Upper lobe of left lung (tissue), 6 donors: ENCODE measurements at regions not wholly inside any gene's neighbourhood (a gene's known extent, or its start where the extent isn't known, plus 50 kb on each side); places are given as distances from the start of the nearest gene placed in this dataset.
A peak's percentile ranks its signal among the peaks of the same experiment; 100 is the strongest.

Source experiments
- ATAC-seq, 2 donors: fragments of 200-7000 bp; cut with Tn5 transposase; one replicate each; pipeline ENCODE4 v1.9.1; 2022; ENCODE audit warnings: mild to moderate bottlenecking in 2 of 2, moderate library complexity in 2 of 2; ENCODE audit not compliant: low FRiP score in 2 of 2
- DNase-seq, 2 donors: peaks; one replicate each; pipeline ENCODE4 v3.0.0-alpha.2; 2019 to 2020
- H3K27ac ChIP-seq, 4 donors: fragments of 200-600 bp; sonication (generic); one replicate each; pipeline ENCODE4 v1.5.1; 2016 to 2019
- H3K27me3 ChIP-seq, 4 donors: fragments of 200-600 bp; sonication (generic); one replicate each; pipeline ENCODE4 v1.5.1; 2017 to 2019
- H3K36me3 ChIP-seq, 4 donors: fragments of 200-600 bp; sonication (generic); one replicate each; pipeline ENCODE4 v1.5.1; 2016 to 2019
- H3K4me1 ChIP-seq, 4 donors: fragments of 200-600 bp; sonication (generic); one replicate each; pipeline ENCODE4 v1.5.1; 2018 to 2019
- H3K4me3 ChIP-seq, 4 donors: fragments of 200-600 bp; sonication (generic); one replicate each; pipeline ENCODE4 v1.5.1; 2017 to 2019; ENCODE audit warnings: mild to moderate bottlenecking in 2 of 4, moderate library complexity in 1 of 4
- H3K9me3 ChIP-seq, 4 donors: fragments of 200-600 bp; sonication (generic); one replicate each; pipeline ENCODE4 v1.5.1; 2018 to 2019
- CTCF ChIP-seq, 6 experiments: fragments of 450-650 bp in 4 of 6; fragments of 200-600 bp in 2 of 6; sonication (generic) in 2 of 6; IDR thresholded peaks; one replicate each; pipeline ENCODE4 v1.5.1; 2016 to 2019; ENCODE audit warnings: antibody characterized with exemption in 6 of 6
- EP300 ChIP-seq, 4 donors: sonication (generic); formaldehyde crosslinking; IDR thresholded peaks; one replicate each; pipeline ENCODE4 v1.5.1; 2017; ENCODE audit warnings: antibody characterized with exemption in 4 of 4, control low read depth in 2 of 4
- POLR2A ChIP-seq, 4 donors: fragments of 450-650 bp; IDR thresholded peaks; one replicate each; pipeline ENCODE4 v1.5.1; 2016 to 2017; ENCODE audit warnings: antibody characterized with exemption in 4 of 4, mild to moderate bottlenecking in 2 of 4
- POLR2AphosphoS5 ChIP-seq, 2 donors: sonication (generic); formaldehyde crosslinking; IDR thresholded peaks; one replicate each; pipeline ENCODE4 v1.5.1; 2017; ENCODE audit warnings: antibody characterized with exemption in 2 of 2
- WGBS, 2 donors: methylation state at CpG; one replicate each; pipeline ENCODE4 v1.1.5; 2017 to 2018; 5-methylcytosine and 5-hydroxymethylcytosine counted together
- donor health status: DM: no; HTN: no; CAD: no; lungs with moderate emphysema.
- donor health status: DM: no; HTN: yes; CAD: no; lungs with severe emphysema.

- Histone ChIP-seq H3K27ac (peak overlapping the region in 3 of 4 donors; percentile 53 to 57 (median 53)), H3K27me3 (no peaks in the 10 kb centered on the region), H3K9me3 (no peaks in the 10 kb centered on the region), H3K36me3 (no peaks in the 10 kb centered on the region), H3K4me3 (no peak overlapping the region), H3K4me1 (no peaks in the 10 kb centered on the region)
- no peak for DNase-seq
- peak in 1 of 2 donors; percentile 76 for ATAC-seq
- TF ChIP-seq CTCF (IDR thresholded peaks at IDR 0.05) (no peak), EP300 (IDR thresholded peaks at IDR 0.05) (peak in 2 of 4 donors; percentile 6 to 14)
- WGBS, 2 donors: 31 to 61% methylated on average over 3 of the region's 3 CpGs
Measured at GRCh38 chr3:44048196-44048924, 193.3 kb upstream of the TOPAZ1 start.

GRCh38 chr3:44048949-44049348, 192.7 kb upstream of the TOPAZ1 start:
- Histone ChIP-seq H3K9me3 (no peaks in the 10 kb centered on the region), H3K36me3 (no peaks in the 10 kb centered on the region)
- 87 to 94% methylated on average over 2 of the region's 2 CpGs for WGBS, 2 donors

GRCh38 chr3:44050101-44050500, 191.6 kb upstream of the TOPAZ1 start:
- Histone ChIP-seq H3K9me3 (no peaks in the 10 kb centered on the region), H3K4me1 (no peaks in the 10 kb centered on the region), H3K27me3 (no peaks in the 10 kb centered on the region), H3K27ac (no peak overlapping the region), H3K4me3 (no peak overlapping the region), H3K36me3 (no peaks in the 10 kb centered on the region)
- ATAC-seq (no peak), DNase-seq (no peak)
- WGBS, 2 donors: 92 to 94% methylated on average over 8 to 9 of the region's 9 CpGs
- TF ChIP-seq CTCF (IDR thresholded peaks at IDR 0.05) (no peak), POLR2A (IDR thresholded peaks at IDR 0.05) (no peak), POLR2AphosphoS5 (IDR thresholded peaks at IDR 0.05) (no peak), EP300 (IDR thresholded peaks at IDR 0.05) (no peak)

More at GRCh38 chr3:44048949-44049348, 192.7 kb upstream of the TOPAZ1 start:
- no peak overlapping the region for H3K4me3 ChIP-seq
- DNase-seq (no peak), ATAC-seq (no peak)
- TF ChIP-seq EP300 (IDR thresholded peaks at IDR 0.05) (no peak), CTCF (IDR thresholded peaks at IDR 0.05) (no peak), POLR2A (IDR thresholded peaks at IDR 0.05) (no peak), POLR2AphosphoS5 (IDR thresholded peaks at IDR 0.05) (no peak)
- H3K27ac ChIP-seq: peak overlapping the region in 3 of 4 donors; percentile 53 to 57 (median 53)
- no peaks in the 10 kb centered on the region for H3K27me3 ChIP-seq
- H3K4me1 ChIP-seq: no peaks in the 10 kb centered on the region

- H3K36me3 ChIP-seq: no peaks in the 10 kb centered on the region
- WGBS, 2 donors: 72 to 78% methylated on average over 3 of the region's 3 CpGs
- no peak overlapping the region for H3K27ac ChIP-seq
- H3K4me1 ChIP-seq: no peaks in the 10 kb centered on the region
- DNase-seq (no peak), ATAC-seq (no peak)
- no peaks in the 10 kb centered on the region for H3K27me3 ChIP-seq
- no peak overlapping the region for H3K4me3 ChIP-seq
- H3K9me3 ChIP-seq: no peaks in the 10 kb centered on the region
- no peak for TF ChIP-seq POLR2A (IDR thresholded peaks at IDR 0.05)
- no peak for TF ChIP-seq EP300 (IDR thresholded peaks at IDR 0.05)
- no peak for TF ChIP-seq POLR2AphosphoS5 (IDR thresholded peaks at IDR 0.05)
- TF ChIP-seq CTCF (IDR thresholded peaks at IDR 0.05): no peak
Measured at GRCh38 chr3:44050867-44051266, 190.8 kb upstream of the TOPAZ1 start.

- no peaks in the 10 kb centered on the region for H3K27me3 ChIP-seq
- no peak overlapping the region for H3K27ac ChIP-seq
- TF ChIP-seq POLR2AphosphoS5 (IDR thresholded peaks at IDR 0.05) (no peak), CTCF (IDR thresholded peaks at IDR 0.05) (no peak), EP300 (IDR thresholded peaks at IDR 0.05) (no peak), POLR2A (IDR thresholded peaks at IDR 0.05) (no peak)
- no peaks in the 10 kb centered on the region for H3K9me3 ChIP-seq
- DNase-seq (no peak), ATAC-seq (no peak)
- WGBS, 2 donors: 83 to 86% methylated on average over 3 of the region's 3 CpGs
- peaks cover 0 to 9% (median 0%) of the 10 kb centered on the region in 4 donors for H3K4me1 ChIP-seq
- no peaks in the 10 kb centered on the region for H3K36me3 ChIP-seq
- no peak overlapping the region for H3K4me3 ChIP-seq
Measured at GRCh38 chr3:44055951-44056350, 185.7 kb upstream of the TOPAZ1 start.
